Middle frontal gyrus (tissue), 1 donor: ENCODE measurements at regions not wholly inside any gene's neighbourhood (a gene's known extent, or its start where the extent isn't known, plus 50 kb on each side); places are given as distances from the start of the nearest gene placed in this dataset.
"Not testable (repeated sequence)": the region's sequence is repeated elsewhere in the genome, so short reads cannot be mapped to it uniquely, and the experiment has no call there.

Experiments used
- DNase-seq: peaks from one replicate; pipeline ENCODE4 v3.0.0-alpha.2; 2015; ENCODE audit warnings: low spot score; ENCODE audit errors: extremely low spot score

DNA sequence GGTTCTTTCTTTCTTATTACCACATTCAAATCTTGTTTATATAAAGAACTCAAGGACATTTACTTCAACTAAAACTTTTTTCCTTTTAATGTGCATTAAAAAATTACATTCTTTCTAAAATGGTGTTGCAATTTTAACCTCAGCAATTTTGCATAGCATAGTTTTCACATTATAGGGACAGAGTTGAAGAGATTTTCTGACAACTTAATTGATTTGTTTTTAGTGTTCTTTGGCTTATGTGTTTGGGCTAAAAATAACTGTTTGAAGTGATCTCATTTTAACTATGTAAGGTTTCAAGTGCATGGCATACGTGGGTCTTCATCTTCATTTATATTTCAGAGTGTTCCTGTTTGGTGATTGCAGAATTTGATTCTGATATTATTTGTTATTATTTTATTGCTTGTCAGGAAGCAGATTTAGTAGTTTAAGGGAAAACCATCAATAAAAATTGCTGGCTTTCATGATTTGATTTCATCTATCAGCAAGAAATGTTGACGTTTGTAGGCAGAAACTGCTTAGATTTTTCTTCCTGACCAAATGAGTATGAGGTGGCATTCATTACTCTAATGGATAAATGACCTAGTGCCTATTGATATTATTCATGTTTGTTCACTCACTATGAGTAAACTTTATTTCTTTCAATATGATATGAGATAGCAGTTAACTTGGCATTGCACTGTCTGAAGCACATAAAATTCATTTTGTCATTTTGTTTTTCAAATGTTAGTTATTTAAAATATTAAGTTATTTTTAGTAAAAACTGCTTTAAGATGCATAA, 398.4 kb downstream of the NUP35 start:
- no peak for DNase-seq

DNA sequence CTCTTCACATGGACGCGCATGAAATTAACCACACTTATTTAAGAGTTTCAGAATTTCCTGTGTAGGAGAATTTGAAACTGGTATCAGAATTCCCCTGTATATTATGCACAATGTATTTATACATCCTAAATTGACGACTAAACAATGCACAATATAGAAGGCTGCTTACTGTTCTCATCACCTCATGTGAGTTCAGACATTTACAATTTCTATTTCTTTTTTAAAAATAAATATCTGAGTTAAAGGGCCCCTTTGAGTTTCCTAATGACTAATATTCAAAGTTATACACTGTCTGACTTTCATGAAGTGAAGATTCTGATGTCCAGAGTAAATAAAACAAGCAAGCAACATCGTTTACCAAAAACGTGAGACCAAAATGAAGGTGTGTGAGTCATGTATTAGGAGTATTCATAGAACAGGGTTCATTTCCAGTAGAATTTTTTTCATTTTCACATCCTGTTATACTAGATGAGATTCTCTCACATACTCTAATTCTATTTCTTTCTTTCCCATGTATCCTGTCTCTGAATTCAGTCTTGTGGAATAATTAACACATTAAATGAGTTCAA, 406.2 kb downstream of the NUP35 start:
- DNase-seq, result no peak

DNA sequence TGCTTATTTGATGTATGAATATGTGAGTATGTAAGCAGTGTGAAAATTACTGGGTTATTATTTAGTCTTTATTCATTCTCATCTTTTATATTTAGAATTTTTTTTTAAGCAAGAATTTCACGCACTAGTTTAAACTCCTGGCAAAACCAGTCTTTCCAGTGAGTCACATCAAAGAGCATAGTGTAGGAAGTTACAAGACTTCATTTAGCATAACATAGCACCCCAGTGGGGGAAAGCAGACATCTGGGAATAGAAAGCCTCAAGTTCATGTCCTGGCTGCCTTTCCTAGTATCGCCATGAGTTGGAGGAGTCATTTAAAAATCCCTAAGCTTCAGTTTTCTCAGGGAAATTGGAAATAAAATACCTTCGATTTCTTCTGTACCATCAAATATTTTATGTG, 408.3 kb downstream of the NUP35 start:
- DNase-seq, result no peak

DNA sequence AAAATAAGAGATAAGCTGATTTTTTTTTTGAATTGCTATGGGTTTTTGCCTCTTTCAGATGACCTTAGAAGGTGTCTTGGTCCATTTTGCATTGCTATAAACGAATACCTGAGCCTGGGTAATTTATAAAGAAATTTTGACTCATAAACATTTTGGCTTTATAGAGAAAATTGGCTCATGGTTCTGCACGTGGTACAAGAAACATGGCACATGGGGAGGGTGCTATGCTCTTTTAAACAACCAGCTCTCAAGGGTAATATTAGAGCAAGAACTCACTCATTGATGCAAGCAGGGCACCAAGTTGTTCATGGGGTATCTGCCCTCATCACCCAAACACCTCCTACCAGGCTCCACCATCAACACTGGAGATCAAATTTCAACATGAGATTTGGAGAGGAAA, 408.8 kb downstream of the NUP35 start:
- DNase-seq, result no peak

DNA sequence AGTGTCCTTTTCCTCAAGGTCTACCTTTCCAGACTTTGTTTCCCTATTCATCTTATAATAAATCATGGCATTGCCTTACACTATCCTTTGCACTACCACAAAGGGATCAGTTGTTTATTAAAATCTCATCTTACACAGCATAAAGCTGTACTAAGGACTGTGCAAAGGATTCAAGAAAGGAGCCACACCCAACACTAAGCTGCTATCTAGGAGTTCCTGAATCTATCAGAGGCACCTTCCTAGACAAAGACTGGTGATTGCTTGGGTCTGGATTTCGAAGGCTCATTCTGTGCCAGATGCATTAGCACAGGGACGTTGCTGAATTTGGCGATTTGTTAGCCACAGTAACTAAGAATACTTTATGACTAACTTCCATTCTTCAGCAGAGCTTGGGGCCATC, 412.0 kb downstream of the NUP35 start:
- no peak for DNase-seq

DNA sequence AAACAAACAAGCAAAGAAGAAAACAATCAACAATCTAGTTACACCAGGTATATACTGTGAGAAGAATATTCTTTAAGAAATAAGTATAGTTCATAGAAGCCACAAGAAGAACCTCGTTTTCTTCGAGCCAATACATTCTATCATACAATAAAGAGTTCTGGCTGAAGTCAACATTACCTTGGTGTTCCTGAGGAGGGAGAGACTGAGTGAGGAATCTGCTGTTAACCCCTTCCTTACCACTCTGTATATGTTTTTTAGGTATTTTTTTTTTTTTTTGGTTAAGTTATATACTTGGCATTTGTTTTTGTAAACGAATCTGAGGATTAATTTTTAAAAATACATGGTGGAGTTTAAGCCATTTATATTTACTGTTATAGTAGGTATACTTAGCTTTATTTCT, 412.5 kb downstream of the NUP35 start:
- DNase-seq, result no peak

DNA sequence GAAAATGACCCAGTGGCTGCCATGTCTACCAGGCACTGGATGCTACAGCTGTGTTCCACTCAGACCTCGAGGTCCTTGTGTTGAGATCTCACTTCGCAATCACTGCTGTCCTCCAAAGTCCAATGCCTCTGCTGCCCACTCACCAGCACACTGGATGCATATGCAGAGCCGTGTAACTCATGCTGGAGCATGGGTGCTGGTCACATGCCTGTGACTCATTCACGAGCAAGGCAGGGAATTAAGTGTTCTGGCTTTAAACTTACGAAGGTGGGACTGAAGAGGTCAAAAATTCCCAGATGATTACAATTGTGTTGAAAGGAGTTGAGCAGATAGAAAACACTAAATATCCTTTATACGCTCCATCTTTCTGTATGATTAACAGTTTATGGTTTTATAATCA, 417.5 kb downstream of the NUP35 start:
- no peak for DNase-seq

DNA sequence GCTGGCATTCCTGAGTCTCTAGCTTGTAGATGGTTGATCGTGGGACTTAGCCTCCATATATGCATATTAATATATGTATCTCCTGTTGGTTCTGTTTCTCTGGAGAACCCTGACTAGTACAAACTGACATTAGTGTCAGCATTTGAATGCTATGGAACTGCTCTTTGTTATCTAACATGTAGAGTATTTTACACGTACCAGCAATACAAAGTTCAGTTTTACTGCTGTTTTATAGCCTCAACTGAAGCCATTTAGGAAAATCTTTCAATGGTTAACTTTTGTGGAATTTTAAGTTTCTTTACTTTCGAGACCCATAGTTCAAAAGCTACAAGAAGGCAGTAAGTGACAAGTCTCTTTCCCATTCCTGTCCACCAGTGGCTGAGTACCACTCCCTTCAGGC, 418.4 kb downstream of the NUP35 start:
- DNase-seq, result no peak

DNA sequence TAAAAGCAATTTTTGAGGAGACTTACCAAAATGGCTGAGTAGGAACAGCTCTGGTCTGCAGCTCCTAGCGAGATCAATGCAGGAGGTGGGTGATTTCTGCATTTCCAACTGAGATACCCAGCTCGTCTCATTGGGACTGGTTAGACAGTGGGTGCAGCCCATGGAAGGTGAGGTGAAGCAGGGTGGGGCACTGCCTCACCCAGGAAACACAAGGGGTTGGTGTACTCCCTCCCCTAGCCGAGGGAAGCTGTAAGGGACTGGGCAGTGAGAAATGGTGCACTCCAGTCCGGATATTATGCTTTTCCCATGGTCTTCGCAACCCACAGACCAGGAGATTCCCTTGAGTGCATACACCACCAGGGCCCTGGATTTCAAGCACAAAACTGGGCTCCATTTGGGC, 419.0 kb downstream of the NUP35 start:
- DNase-seq, result no peak

DNA sequence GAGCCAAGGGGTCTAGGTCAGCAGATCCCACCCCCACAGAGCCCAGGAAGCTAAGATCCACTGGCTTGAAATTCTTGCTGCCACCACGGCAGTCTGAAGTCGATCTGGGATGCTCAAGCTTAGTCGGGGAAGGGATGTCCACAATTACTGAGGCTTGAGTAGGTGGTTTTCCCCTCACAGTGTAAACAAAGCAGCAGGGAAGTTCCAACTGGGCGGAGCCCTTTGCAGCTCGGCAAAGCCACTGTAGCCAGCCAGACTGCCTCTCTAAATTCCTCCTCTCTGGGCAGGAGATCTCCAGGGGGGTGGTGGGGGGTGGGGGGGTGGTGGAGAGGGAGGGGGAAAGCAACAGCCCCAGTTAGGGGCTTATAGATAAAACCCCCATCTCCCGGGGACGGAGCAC, 419.5 kb downstream of the NUP35 start:
- DNase-seq, result no peak

DNA sequence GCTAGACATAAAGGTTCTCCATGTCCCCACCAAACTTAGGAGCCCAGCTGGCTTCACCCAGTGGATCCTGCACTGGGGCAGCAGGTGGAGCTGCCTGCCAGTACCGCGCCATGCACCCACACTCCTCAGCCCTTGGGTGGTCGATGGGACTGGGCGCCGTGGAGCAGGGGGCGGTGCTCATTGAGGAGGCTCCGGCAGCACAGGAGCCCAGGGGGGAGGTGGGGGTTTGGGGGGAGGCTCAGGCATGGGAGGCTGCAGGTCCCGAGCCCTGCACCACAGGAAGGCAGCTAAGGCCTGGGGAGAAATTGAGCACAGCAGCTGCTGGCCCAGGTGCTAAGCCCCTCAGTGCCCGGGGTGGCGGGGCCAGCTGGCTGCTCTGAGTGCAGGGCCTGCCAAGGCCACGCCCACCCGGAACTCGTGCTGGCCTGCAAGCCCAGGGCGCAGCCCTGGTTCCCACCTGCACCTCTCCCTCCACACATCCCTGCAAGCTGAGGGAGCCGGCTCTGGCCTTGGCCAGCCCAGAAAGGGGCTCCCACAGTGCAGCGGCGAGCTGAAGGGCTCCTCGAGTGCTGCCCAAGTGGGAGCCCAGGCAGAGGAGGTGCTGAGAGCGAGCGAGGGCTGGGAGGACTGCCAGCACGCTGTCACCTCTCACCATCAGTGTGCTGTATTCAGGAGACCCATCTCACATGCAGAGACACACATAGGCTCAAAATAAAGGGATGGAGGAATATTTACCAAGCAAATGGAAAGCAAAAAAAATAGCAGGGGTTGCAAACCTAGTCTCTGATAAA, 422.5 kb downstream of the NUP35 start:
- not testable (repeated sequence) for DNase-seq

DNA sequence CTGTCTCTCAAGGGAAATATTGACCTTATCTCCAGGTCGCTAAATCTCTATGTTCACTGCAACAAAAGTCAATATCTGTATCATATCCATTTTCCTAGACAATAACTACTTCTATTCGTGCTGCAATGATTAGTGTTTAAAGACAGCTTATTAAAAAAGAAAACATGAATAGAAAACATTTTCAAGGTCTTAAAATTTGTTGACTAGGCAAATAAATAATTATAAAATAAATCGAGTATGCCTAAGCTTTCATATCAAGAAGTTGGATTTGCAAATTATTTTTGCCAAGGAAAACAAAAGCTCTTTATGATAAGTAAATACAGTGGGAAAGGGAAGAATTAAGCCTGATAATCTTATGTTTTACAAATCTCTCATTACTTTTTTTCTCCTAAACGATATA, 428.5 kb downstream of the NUP35 start:
- DNase-seq, result no peak

DNA sequence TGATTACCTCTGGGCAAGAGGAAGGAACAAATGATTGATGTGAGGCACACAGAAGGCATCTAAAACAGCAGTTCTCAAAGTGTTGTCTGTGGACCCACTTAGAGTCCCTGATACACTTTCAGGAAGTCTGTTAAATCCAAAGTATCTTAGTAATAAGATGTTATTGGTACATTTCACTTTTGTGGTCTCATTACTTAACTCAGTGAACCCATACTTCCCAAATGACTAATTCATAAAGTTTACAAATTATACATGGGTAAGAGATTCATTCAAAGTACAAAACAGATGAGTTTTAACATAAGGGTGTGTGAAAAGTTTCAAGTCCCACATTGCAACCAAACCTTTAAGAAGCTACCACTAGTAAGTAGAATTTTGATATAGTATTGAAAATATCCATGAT, 440.5 kb downstream of the NUP35 start:
- no peak for DNase-seq

DNA sequence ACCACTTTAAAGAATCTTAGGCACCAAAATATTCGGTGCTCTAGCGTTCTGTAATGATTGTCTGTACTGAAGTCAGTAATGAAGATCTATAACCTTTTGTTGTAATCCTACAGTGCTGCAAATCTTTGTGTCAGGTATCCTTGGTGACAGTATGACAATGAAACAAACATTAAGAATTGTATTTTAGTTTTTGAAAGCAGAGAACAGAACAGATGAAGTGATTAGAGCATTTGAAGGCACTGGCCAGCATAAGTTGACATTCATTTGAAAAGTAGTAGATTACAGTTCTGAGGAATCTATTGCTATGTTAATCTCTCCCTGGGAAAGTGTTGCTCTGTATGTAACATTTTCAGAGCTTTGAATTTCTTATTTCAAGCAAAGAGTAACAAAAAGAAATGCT, 451.2 kb downstream of the NUP35 start:
- no peak for DNase-seq

DNA sequence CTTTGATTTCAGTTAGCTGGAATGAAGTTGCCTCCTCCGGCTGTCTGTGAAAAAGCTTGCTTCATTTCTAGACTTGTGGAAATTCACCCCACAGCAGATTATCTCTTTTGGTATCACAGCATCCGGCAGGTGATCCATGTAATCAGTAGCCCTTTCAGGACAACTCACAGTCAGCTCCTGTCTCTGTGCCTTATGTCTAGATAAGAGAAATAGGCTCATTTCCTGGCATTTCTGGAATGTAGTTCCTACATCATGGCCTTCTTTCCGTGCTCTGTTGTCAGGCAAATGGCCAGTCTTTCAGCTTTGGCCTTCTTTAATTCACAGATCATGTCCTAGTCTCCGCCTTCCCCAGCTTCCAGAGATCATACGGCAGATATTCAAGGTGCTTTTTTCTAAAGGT, 455.4 kb downstream of the NUP35 start:
- no peak for DNase-seq

DNA sequence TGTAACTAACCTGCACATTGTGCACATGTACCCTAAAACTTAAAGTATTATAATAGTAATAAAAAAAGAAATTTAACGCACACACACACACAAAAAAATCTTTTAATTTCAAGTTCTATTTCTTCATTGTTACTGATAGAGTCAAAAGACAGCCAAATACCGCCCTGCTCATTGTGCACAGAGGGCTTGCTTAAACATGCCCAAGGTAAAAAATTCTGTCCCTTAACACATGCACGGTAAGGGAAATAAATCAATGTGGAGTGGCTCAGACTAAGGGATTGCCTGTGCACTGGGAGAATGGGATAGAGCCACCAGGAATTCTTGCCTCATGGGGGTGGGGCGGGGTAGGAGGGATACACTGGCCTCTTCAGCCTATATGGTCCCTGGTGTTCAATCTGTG, 468.0 kb downstream of the NUP35 start:
- no peak for DNase-seq

DNA sequence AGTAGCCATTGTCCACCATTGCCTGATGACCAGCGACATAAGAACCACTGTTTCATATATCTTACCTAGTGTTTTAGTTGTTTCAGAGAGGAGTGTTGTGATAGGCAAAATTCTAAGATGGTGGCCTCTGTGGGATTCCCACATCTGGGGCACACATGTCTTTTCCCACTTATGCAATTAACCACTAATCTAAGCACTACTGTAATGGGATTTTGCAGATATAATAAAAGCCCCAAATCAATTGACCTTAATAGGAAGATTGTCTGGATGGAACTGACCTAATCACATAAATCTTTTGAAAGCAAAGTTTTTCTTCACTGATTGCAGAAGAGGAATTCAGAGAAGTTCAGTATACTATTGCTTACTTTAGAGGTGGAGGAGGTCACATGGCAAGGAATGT, 469.9 kb downstream of the NUP35 start:
- DNase-seq, result no peak

DNA sequence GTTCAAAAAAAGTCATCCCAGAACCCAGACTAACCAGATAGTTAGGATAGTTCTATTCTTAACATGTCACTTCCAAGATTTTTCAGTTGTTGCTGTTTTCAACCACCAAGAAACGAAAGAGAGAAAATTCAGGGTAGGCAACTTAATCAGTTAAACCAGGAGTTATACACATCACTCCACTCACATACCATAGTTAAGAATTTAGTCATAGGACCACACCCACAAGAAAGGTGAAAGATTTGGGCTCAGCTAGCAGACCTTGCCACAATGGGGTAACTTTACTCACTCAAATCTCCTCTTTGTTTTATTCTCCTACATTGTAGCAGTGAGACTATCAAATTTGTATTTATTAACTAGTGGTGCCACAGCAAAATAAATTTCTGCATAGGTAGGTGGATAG, 473.6 kb downstream of the NUP35 start:
- DNase-seq, result no peak

DNA sequence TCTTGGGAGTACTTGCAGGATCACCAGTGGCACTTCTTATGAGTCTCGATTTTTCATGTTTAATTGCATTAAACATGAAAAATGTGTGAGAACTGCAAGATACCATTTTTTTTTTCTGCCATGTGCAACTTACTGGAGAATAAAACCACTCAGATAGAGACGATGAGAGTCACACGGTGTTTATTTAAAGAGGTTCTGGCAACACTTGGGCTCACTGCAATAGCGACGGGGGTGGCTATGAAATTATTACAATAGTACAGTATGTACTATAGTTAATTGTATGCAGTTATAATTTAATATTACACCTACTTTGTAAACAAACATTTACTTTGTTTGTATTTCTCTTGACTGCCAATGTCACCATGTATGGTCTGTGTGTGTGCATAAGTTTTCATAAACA, 479.8 kb downstream of the NUP35 start:
- DNase-seq, result no peak

DNA sequence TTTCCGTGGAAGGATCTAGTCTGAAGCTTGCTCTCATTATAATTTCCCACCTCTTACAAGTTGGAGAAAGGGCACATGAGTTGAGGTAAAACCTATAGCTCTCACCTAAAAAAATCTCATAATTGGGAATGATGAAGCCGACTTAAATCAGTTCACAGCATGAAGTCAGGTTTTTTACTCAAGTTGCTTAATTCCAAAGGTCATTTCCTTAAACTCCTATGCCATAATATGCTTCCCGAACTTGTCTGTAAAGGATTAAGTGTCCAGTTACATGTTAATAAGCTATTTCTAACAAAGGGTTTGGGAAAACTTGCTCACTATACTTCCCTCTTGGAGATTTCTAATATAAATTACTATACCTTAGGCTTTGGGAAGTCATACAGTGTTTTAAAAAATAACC, 481.2 kb downstream of the NUP35 start:
- no peak for DNase-seq

DNA sequence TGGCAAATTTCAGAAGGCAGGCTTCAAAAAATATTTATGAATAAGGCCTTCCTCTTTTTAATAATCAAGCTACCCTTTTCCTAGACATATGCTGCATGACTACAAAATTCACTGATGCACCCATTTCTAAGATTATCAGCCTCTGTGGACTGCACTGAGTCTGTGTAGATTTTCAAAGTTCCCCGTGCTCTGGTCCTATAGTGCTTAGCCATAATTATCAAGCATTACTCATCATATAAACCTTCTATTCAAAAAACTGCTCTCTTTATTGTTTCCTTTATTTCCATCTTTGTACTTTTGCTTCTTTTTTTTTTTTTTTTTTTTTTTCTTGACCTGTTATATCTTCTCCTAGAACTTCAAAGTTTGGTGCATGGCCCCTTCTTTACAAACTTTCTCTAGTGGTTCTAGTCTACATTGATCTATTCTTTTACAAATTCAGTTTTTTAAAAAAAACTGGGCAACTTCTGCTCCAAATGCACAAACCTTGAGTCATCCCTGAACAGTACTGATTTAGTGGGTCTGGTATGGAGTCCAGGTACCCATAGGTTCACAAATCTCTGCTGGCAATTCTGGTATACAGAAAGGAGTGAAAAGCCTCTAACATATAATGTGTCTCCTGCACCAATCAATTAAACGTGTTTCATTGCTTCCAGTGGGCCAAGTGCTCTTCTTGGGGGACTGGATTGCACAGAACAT, 481.9 kb downstream of the NUP35 start:
- DNase-seq, result no peak

DNA sequence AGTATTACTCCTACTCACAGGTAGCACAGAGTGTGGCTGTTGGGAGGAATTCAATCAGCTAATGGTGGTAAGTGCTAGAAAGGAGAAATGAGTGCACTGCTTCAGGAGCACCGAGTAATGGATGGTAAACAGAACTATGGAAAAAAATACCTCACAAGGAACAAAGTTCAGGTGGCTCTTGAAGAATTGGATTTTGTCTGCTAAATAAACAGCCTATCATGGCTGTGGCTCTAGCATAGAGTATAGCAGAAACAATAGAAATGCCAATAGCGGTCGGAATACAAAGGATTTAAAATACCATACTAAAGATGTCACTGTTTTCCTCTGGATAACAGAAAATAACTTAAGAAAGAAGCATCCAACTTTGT, 482.5 kb downstream of the NUP35 start:
- no peak for DNase-seq
